ENCODE measurements at regions not wholly inside any gene's neighbourhood (a gene's known extent, or its start where the extent isn't known, plus 50 kb on each side); places are given as distances from the start of the nearest gene placed in this dataset.

GRCh38 chr10:107826171-107826570 is 661.7 kb upstream of the SORCS1 start:
- Mint-ChIP-seq H3K36me3 (ENCODE audit: insufficient read depth in 1 of 3, low read depth in 3 of 3) (no peaks in the 10 kb centered on the region), H3K9me3 (no peaks in the 10 kb centered on the region), H3K4me3 (no peak overlapping the region), H3K4me1 (peaks cover 19 to 25% of the 10 kb centered on the region in 2 experiments), H3K27ac (no peak overlapping the region; a peak in 1 of 7 replicates), H3K27me3 (ENCODE audit: low read depth) (no peaks in the 10 kb centered on the region)
- Histone ChIP-seq H4K5ac (ENCODE audit: insufficient read length, low read depth, low read length) (no peak overlapping the region), H2BK12ac (ENCODE audit: insufficient read length, low read depth, low read length) (no peak overlapping the region), H2BK5ac (ENCODE audit: insufficient read length, low read length) (no peak overlapping the region), H3K27me3 (ENCODE audit: insufficient read depth, low read length) (no peaks in the 10 kb centered on the region), H2BK15ac (ENCODE audit: low read depth, low read length) (no peak overlapping the region), H3K9me3 (ENCODE audit: control insufficient read depth, low read depth, low read length) (no peaks in the 10 kb centered on the region), H3K23me2 (ENCODE audit: insufficient read length, low read depth, low read length, poor library complexity, severe bottlenecking) (no peaks in the 10 kb centered on the region), H3K4ac (ENCODE audit: low read depth, low read length) (no peak overlapping the region), H2AFZ (ENCODE audit: low read length) (no peak overlapping the region), H4K20me1 (ENCODE audit: control insufficient read depth, insufficient read depth, insufficient read length) (no peaks in the 10 kb centered on the region), H2BK120ac (ENCODE audit: low read depth, low read length, poor library complexity, severe bottlenecking) (no peak overlapping the region), H3K14ac (ENCODE audit: insufficient read depth, low read length) (no peak overlapping the region), H3K4me2 (ENCODE audit: insufficient read depth, insufficient read length, low read length) (no peak overlapping the region), H3K4me1 (ENCODE audit: insufficient read depth, low read length) (no peaks in the 10 kb centered on the region), H3K23ac (ENCODE audit: insufficient read length, low read depth, low read length) (no peak overlapping the region), H4K91ac (ENCODE audit: insufficient read length, low read depth, low read length) (no peak overlapping the region), H2BK20ac (ENCODE audit: low read depth, low read length, poor library complexity, severe bottlenecking) (no peak overlapping the region), H3K9ac (ENCODE audit: extremely low read depth, insufficient read length, low read length) (no peak overlapping the region), H3K79me2 (ENCODE audit: insufficient read depth, low read length) (no peaks in the 10 kb centered on the region), H4K8ac (replicated peaks; ENCODE audit: insufficient read length, low read depth, low read length) (no peak overlapping the region), H3K27ac (ENCODE audit: insufficient read length, low read depth, low read length) (no peak overlapping the region), H3K18ac (ENCODE audit: insufficient read length, low read depth, low read length) (no peak overlapping the region), H3T11ph (ENCODE audit: low read length) (no peak overlapping the region), H3K56ac (ENCODE audit: insufficient read length, low read depth, low read length) (no peak overlapping the region), H3K79me1 (ENCODE audit: insufficient read depth, low read depth, low read length, poor library complexity, severe bottlenecking) (no peaks in the 10 kb centered on the region), H2AK5ac (ENCODE audit: insufficient read length, low read length) (no peak overlapping the region)
- no peak for DNase-seq
- WGBS (ENCODE audit: extremely low coverage, insufficient read length, low lambda C conversion rate), result no CpG with 5 or more reads among the region's 4 CpGs
- no peak for TF ChIP-seq CTCF (conservative IDR thresholded peaks at IDR 0.05)

Measured in H9 (cell line).